Thyroid gland (tissue), 4 donors: ENCODE measurements at regions not wholly inside any gene's neighbourhood (a gene's known extent, or its start where the extent isn't known, plus 50 kb on each side); places are given as distances from the start of the nearest gene placed in this dataset.
"Not testable (repeated sequence)": the region's sequence is repeated elsewhere in the genome, so short reads cannot be mapped to it uniquely, and the experiment has no call there.

Source experiments
- DNase-seq, 2 donors: peaks; one replicate each; pipeline ENCODE4 v3.0.0-alpha.2; 2019
- H3K27ac ChIP-seq, 3 donors: fragments of 200-600 bp; sonication (generic); 1 replicate in 2 of 3; 2 replicates in 1 of 3; pipeline ENCODE4 v1.5.1; 2016 to 2019; ENCODE audit warnings: mild to moderate bottlenecking in 1 of 3, moderate library complexity in 1 of 3
- H3K27me3 ChIP-seq: fragments of 200-600 bp; sonication (generic); one replicate; pipeline ENCODE4 v1.5.1; 2019
- H3K36me3 ChIP-seq, 2 donors: fragments of 200-600 bp; sonication (generic); one replicate each; pipeline ENCODE4 v1.5.1; 2016 to 2019
- H3K4me1 ChIP-seq, 2 donors: fragments of 200-600 bp; sonication (generic); one replicate each; pipeline ENCODE4 v1.5.1; 2017 to 2019
- H3K4me3 ChIP-seq, 3 donors: fragments of 200-600 bp; sonication (generic); replicated peaks in 1 of 3; 1 replicate in 2 of 3; 2 replicates in 1 of 3; pipeline ENCODE4 v1.5.1; 2016; ENCODE audit warnings: mild to moderate bottlenecking in 1 of 3
- H3K9me3 ChIP-seq: fragments of 200-600 bp; sonication (generic); one replicate; pipeline ENCODE4 v1.5.1; 2017
- CTCF ChIP-seq, 6 experiments: fragments of 200-600 bp in 3 of 6; fragments of 450-650 bp in 3 of 6; sonication (generic) in 3 of 6; IDR thresholded peaks; one replicate each; pipeline ENCODE4 v1.5.1; 2016 to 2019; ENCODE audit warnings: antibody characterized with exemption in 6 of 6, mild to moderate bottlenecking in 2 of 6, inconsistent platforms in 1 of 6, moderate library complexity in 1 of 6
- POLR2A ChIP-seq, 2 donors: fragments of 450-650 bp; IDR thresholded peaks; one replicate each; pipeline ENCODE4 v1.6.1; 2017; ENCODE audit warnings: antibody characterized with exemption in 2 of 2, mild to moderate bottlenecking in 2 of 2, moderate library complexity in 1 of 2
- WGBS, 2 donors: methylation state at CpG; one replicate each; pipeline ENCODE4 v1.1.5; 2017; 5-methylcytosine and 5-hydroxymethylcytosine counted together
- intact Hi-C: fragments of 100-400 bp; cut with DNase I; formaldehyde crosslinking; loops from one replicate; pipeline ENCODE4 v1.15.1; 2023

GRCh38 chr2:14079576-14079975, 552.9 kb upstream of the LRATD1 start:
- Histone ChIP-seq H3K36me3 (no peaks in the 10 kb centered on the region), H3K9me3 (no peaks in the 10 kb centered on the region), H3K4me3 (no peak overlapping the region), H3K27me3 (no peaks in the 10 kb centered on the region), H3K27ac (no peak overlapping the region), H3K4me1 (no peaks in the 10 kb centered on the region)
- intact Hi-C loops, result no loop called here
- WGBS, 2 donors, result 79 to 82% methylated on average over 3 of the region's 3 CpGs
- DNase-seq, result no peak
- TF ChIP-seq CTCF (IDR thresholded peaks at IDR 0.05) (no peak), POLR2A (IDR thresholded peaks at IDR 0.05) (no peak)

- H3K4me3 ChIP-seq, result no peak overlapping the region
- no peaks in the 10 kb centered on the region for H3K36me3 ChIP-seq
- H3K4me1 ChIP-seq, result no peaks in the 10 kb centered on the region
- H3K27me3 ChIP-seq, result no peaks in the 10 kb centered on the region
- DNase-seq, result no peak
- intact Hi-C loops, result no loop called here
- 95 to 100% methylated on average over 1 of the region's 1 CpG for WGBS, 2 donors
- H3K27ac ChIP-seq, result no peak overlapping the region
- H3K9me3 ChIP-seq, result no peaks in the 10 kb centered on the region
- TF ChIP-seq CTCF (IDR thresholded peaks at IDR 0.05), result no peak
- no peak for TF ChIP-seq POLR2A (IDR thresholded peaks at IDR 0.05)
Observed at GRCh38 chr2:14081521-14081920, 551.0 kb upstream of the LRATD1 start.

- intact Hi-C loops, result no loop called here
- 91 to 95% methylated on average over 3 to 5 of the region's 5 CpGs for WGBS, 2 donors
- no peak overlapping the region for H3K27ac ChIP-seq
- DNase-seq, result no peak
- no peaks in the 10 kb centered on the region for H3K36me3 ChIP-seq
- no peak overlapping the region for H3K4me3 ChIP-seq
- H3K4me1 ChIP-seq, result no peaks in the 10 kb centered on the region
- H3K27me3 ChIP-seq, result no peaks in the 10 kb centered on the region
- TF ChIP-seq POLR2A (IDR thresholded peaks at IDR 0.05), result no peak
- no peak for TF ChIP-seq CTCF (IDR thresholded peaks at IDR 0.05)
- H3K9me3 ChIP-seq, result no peaks in the 10 kb centered on the region
Observed at GRCh38 chr2:14082640-14083039, 549.9 kb upstream of the LRATD1 start.

GRCh38 chr2:14094592-14094991, 537.9 kb upstream of the LRATD1 start:
- no peaks in the 10 kb centered on the region for H3K9me3 ChIP-seq
- H3K27ac ChIP-seq, result no peak overlapping the region
- no peaks in the 10 kb centered on the region for H3K4me1 ChIP-seq
- intact Hi-C loops, result no loop called here
- WGBS, 2 donors, result 90 to 98% methylated on average over 1 of the region's 1 CpG
- no peak for TF ChIP-seq CTCF (IDR thresholded peaks at IDR 0.05)
- TF ChIP-seq POLR2A (IDR thresholded peaks at IDR 0.05), result no peak
- H3K4me3 ChIP-seq, result no peak overlapping the region
- no peaks in the 10 kb centered on the region for H3K36me3 ChIP-seq
- no peaks in the 10 kb centered on the region for H3K27me3 ChIP-seq
- DNase-seq, result no peak

GRCh38 chr2:14099101-14099500, 533.4 kb upstream of the LRATD1 start:
- WGBS, 2 donors, result 81 to 94% methylated on average over 9 of the region's 9 CpGs
- H3K9me3 ChIP-seq, H3K27ac ChIP-seq, intact Hi-C loops, H3K36me3 ChIP-seq, H3K4me1 ChIP-seq, H3K4me3 ChIP-seq, DNase-seq, H3K27me3 ChIP-seq: not testable (repeated sequence)

- no peaks in the 10 kb centered on the region for H3K27me3 ChIP-seq
- H3K9me3 ChIP-seq, result no peaks in the 10 kb centered on the region
- no peak overlapping the region for H3K4me3 ChIP-seq
Observed at GRCh38 chr2:14114275-14114674, 518.2 kb upstream of the LRATD1 start.

More at GRCh38 chr2:14114275-14114674, 518.2 kb upstream of the LRATD1 start:
- Histone ChIP-seq H3K36me3 (no peaks in the 10 kb centered on the region), H3K27ac (no peak overlapping the region), H3K4me1 (no peaks in the 10 kb centered on the region)
- TF ChIP-seq CTCF (IDR thresholded peaks at IDR 0.05) (no peak), POLR2A (IDR thresholded peaks at IDR 0.05) (no peak)
- WGBS, 2 donors, result 45 to 96% methylated on average over 2 of the region's 2 CpGs
- intact Hi-C loops, result no loop called here
- no peak for DNase-seq
